KG1 (cell line): ENCODE measurements at regions not wholly inside any gene's neighbourhood (a gene's known extent, or its start where the extent isn't known, plus 50 kb on each side); places are given as distances from the start of the nearest gene placed in this dataset.

Experiments used
- DNase-seq: peaks from one replicate; lab custom pipeline; 2025; lab: John Stamatoyannopoulos, UW

- no peak for DNase-seq
These were observed 270.9 kb downstream of the MZT1 start for GRCh38 chr13:72456486-72456885.

GRCh38 chr13:72453161-72453560 is 274.3 kb downstream of the MZT1 start:
- DNase-seq: no peak

- DNase-seq: no peak
These were observed 279.3 kb downstream of the MZT1 start for GRCh38 chr13:72448082-72448481.

GRCh38 chr13:72444999-72445398 is 282.4 kb downstream of the MZT1 start:
- no peak for DNase-seq

GRCh38 chr13:72437458-72437857 is 290.0 kb downstream of the MZT1 start:
- DNase-seq: no peak

GRCh38 chr13:72435251-72435650 is 292.2 kb downstream of the MZT1 start:
- DNase-seq: no peak

- no peak for DNase-seq
These were observed 295.3 kb downstream of the MZT1 start for GRCh38 chr13:72431981-72432682.

- no peak for DNase-seq
These were observed 296.5 kb downstream of the MZT1 start for GRCh38 chr13:72430923-72431322.

- no peak for DNase-seq
These were observed 299.5 kb downstream of the MZT1 start for GRCh38 chr13:72427757-72428528.

GRCh38 chr13:72424059-72424458 is 303.4 kb downstream of the MZT1 start:
- DNase-seq: no peak

GRCh38 chr13:72415817-72416216 is 311.6 kb downstream of the MZT1 start:
- no peak for DNase-seq

GRCh38 chr13:72412481-72412880 is 314.9 kb downstream of the MZT1 start:
- no peak for DNase-seq

- DNase-seq: no peak
These were observed 322.0 kb downstream of the MZT1 start for GRCh38 chr13:72405441-72405840.

- no peak for DNase-seq
These were observed 323.9 kb downstream of the MZT1 start for GRCh38 chr13:72403396-72404010.

GRCh38 chr13:72400856-72401255 is 326.6 kb downstream of the MZT1 start:
- DNase-seq: no peak

- DNase-seq: no peak
These were observed 328.1 kb downstream of the MZT1 start for GRCh38 chr13:72399351-72399750.

GRCh38 chr13:72397265-72397664 is 330.2 kb downstream of the MZT1 start:
- no peak for DNase-seq

- no peak for DNase-seq
These were observed 336.5 kb downstream of the MZT1 start for GRCh38 chr13:72390909-72391308.

GRCh38 chr13:72386138-72386684 is 341.2 kb downstream of the MZT1 start:
- DNase-seq: no peak

GRCh38 chr13:72384879-72385278 is 342.6 kb downstream of the MZT1 start:
- DNase-seq: no peak

GRCh38 chr13:72384186-72384823 is 343.1 kb downstream of the MZT1 start:
- no peak for DNase-seq

- peak; percentile 68 for DNase-seq
These were observed 343.8 kb downstream of the MZT1 start for GRCh38 chr13:72383646-72384045.
